ENCODE measurements at regions not wholly inside any gene's neighbourhood (a gene's known extent, or its start where the extent isn't known, plus 50 kb on each side); places are given as distances from the start of the nearest gene placed in this dataset.
"Not testable (repeated sequence)": the region's sequence is repeated elsewhere in the genome, so short reads cannot be mapped to it uniquely, and the experiment has no call there.

GRCh38 chr9:80501635-80502034, 929.9 kb downstream of the TLE4 start:
- no peak for DNase-seq

- DNase-seq: no peak
These were observed 928.5 kb downstream of the TLE4 start for GRCh38 chr9:80500300-80500699.

- DNase-seq: no peak
These were observed 926.3 kb downstream of the TLE4 start for GRCh38 chr9:80498001-80498555.

- no peak for DNase-seq
These were observed 925.3 kb downstream of the TLE4 start for GRCh38 chr9:80496901-80497556.

GRCh38 chr9:80493258-80493657, 921.5 kb downstream of the TLE4 start:
- no peak for DNase-seq

GRCh38 chr9:80492221-80492620, 920.5 kb downstream of the TLE4 start:
- DNase-seq: no peak

- no peak for DNase-seq
These were observed 919.4 kb downstream of the TLE4 start for GRCh38 chr9:80491086-80491696.

- DNase-seq: no peak
These were observed 917.6 kb downstream of the TLE4 start for GRCh38 chr9:80489329-80489728.

- no peak for DNase-seq
These were observed 913.9 kb downstream of the TLE4 start for GRCh38 chr9:80485420-80486250.

- DNase-seq: not testable (repeated sequence)
These were observed 910.5 kb downstream of the TLE4 start for GRCh38 chr9:80482251-80482650.

- no peak for DNase-seq
These were observed 895.9 kb downstream of the TLE4 start for GRCh38 chr9:80467632-80468031.

- DNase-seq: no peak
These were observed 893.8 kb downstream of the TLE4 start for GRCh38 chr9:80465556-80465955.

GRCh38 chr9:80449513-80449912, 877.7 kb downstream of the TLE4 start:
- DNase-seq: no peak

- no peak for DNase-seq
These were observed 877.2 kb downstream of the TLE4 start for GRCh38 chr9:80448996-80449395.

- no peak for DNase-seq
These were observed 876.1 kb downstream of the TLE4 start for GRCh38 chr9:80447876-80448275.

- no peak for DNase-seq
These were observed 869.0 kb downstream of the TLE4 start for GRCh38 chr9:80440724-80441123.

- DNase-seq: no peak
These were observed 866.1 kb downstream of the TLE4 start for GRCh38 chr9:80437825-80438224.

- no peak for DNase-seq
These were observed 865.4 kb downstream of the TLE4 start for GRCh38 chr9:80437091-80437640.

- no peak for DNase-seq
These were observed 863.8 kb downstream of the TLE4 start for GRCh38 chr9:80435591-80435990.

GRCh38 chr9:80426992-80427391, 855.2 kb downstream of the TLE4 start:
- no peak for DNase-seq

- DNase-seq: no peak
These were observed 845.5 kb downstream of the TLE4 start for GRCh38 chr9:80417211-80417773.

GRCh38 chr9:80410106-80410505, 838.3 kb downstream of the TLE4 start:
- DNase-seq: no peak

GRCh38 chr9:80407220-80407619, 835.5 kb downstream of the TLE4 start:
- DNase-seq: no peak

Measured in right forelimb (tissue), 1 donor.